HFF-Myc (cell line): ENCODE measurements at regions not wholly inside any gene's neighbourhood (a gene's known extent, or its start where the extent isn't known, plus 50 kb on each side); places are given as distances from the start of the nearest gene placed in this dataset.
"Not testable (repeated sequence)": the region's sequence is repeated elsewhere in the genome, so short reads cannot be mapped to it uniquely, and the experiment has no call there.

Experiments
- DNase-seq: peaks from one replicate; pipeline ENCODE4 v3.0.0-alpha.2; 2011; ENCODE audit warnings: low read depth; ENCODE audit errors: extremely low read depth
- H3K4me3 ChIP-seq: replicated peaks from 2 replicates; pipeline ENCODE4 v1.5.1; 2011; ENCODE audit warnings: low read depth, mild to moderate bottlenecking, control low read depth, low read length
- CTCF ChIP-seq: IDR thresholded peaks from 2 replicates; pipeline ENCODE4 v1.5.1; 2012; ENCODE audit warnings: mild to moderate bottlenecking, low read depth, low read length, control low read depth; ENCODE audit errors: missing control alignments

- no peak overlapping the region for H3K4me3 ChIP-seq
- no peak for DNase-seq
- TF ChIP-seq CTCF: no peak
Measured at GRCh38 chr17:70947215-70947614, 777.9 kb downstream of the KCNJ2 start.

DNA sequence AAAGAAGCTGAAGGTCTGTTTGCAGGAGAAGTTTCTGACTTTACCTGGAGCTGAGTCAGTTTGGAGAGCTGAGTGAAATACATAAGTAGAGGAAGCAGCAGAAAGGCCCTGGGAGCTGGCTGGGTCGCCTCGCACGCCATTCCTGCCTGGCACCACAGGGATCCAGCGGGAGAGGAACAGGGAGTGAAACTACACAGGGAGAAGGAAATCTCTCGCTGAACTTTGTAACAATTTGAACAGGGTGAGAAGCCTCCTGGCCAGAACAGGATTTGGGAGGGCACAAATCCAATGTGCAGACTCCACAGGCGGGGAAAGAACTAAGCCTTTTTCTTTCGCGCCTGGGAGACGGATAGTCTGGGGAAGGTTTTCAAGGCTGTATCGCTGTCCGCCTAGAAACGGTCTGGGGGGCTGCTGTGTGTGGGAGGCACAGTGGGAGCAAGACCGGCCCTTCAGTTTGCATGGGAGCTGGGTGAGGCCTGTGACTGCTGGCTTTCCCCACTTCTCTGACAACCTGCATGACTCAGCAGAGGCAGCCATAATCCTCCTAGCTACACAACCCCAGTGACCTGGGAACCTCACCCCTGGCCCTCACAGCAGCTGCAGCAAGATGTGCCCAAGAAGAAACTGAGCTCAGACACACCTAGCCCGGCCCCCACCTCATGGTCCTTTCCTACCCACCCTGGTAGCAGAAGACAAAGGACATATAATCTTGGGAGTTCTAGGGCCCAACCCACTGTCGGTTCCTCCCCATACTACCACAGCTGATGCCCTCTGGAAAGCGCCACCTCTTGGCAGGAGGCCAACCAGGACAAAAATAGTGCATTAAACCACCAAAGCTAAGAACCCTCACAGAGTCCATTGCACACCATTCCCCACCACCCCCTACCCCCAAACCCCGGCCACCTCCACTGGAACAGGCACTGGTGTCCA lies 778.6 kb downstream of the KCNJ2 start:
- no peak for TF ChIP-seq CTCF
- no peak overlapping the region for H3K4me3 ChIP-seq
- DNase-seq: no peak

DNA sequence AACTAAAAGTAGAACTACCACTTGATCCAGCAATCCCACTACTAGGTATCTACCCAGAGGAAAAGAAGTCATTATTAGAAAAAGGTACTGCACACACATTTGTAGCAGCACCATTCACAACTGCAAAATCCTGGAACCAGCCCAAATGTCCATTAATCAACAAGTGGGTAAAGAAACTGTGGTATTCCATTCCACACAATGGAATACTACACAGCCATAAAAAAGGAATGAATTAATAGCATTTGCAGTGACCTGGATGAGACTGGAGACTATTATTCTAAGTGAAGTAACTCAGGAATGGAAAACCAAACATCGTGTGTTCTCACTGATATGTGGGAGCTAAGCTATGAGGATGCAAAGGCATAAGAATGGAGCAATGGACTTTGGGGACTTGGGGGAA lies 783.8 kb downstream of the KCNJ2 start:
- not testable (repeated sequence) for H3K4me3 ChIP-seq, DNase-seq

DNA sequence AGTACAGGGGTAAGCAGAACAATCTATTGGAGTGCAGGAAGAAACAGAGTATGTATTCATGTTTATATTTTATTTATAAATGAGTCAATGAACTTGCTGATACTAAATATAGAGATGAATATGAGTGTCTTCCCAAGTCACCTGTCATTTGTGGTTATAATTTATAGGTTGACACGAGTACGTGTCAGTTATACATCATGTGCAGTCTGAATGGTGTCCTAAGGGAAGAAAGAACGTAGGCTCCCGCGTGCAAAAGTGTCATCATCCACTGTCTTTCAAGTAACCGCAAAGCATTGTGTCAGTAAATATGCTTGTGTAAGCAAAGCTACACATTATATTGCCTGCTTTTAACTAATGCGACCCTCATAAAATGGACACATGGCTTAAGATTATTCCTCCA lies 786.1 kb downstream of the KCNJ2 start:
- no peak for DNase-seq
- no peak overlapping the region for H3K4me3 ChIP-seq
- no peak for TF ChIP-seq CTCF

GRCh38 chr17:70956726-70957125 lies 787.4 kb downstream of the KCNJ2 start:
- H3K4me3 ChIP-seq: no peak overlapping the region
- TF ChIP-seq CTCF: no peak
- DNase-seq: no peak

- DNase-seq: no peak
- H3K4me3 ChIP-seq: no peak overlapping the region
- TF ChIP-seq CTCF: no peak
Measured at GRCh38 chr17:70961341-70961740, 792.0 kb downstream of the KCNJ2 start.

DNA sequence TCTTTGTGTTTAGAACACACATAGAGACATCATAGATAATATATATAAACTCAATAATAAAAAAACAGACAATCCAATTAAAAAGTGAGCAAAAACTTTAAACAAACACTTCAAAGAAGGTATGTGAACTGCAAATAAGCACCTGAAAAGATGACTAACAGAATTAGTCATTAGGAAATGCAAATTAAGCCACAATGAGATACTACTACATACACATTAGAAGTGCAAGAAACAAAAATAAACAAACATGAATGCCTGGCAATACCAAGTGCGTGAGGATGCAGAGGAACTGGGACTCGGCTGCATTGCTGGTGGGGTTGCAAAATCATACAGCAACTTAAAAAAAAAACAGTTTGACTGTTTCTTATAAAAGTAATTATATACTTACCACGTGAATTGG lies 799.0 kb downstream of the KCNJ2 start:
- no peak for DNase-seq
- no peak overlapping the region for H3K4me3 ChIP-seq
- no peak for TF ChIP-seq CTCF
